ENCODE measurements at regions not wholly inside any gene's neighbourhood (a gene's known extent, or its start where the extent isn't known, plus 50 kb on each side); places are given as distances from the start of the nearest gene placed in this dataset.

DNA sequence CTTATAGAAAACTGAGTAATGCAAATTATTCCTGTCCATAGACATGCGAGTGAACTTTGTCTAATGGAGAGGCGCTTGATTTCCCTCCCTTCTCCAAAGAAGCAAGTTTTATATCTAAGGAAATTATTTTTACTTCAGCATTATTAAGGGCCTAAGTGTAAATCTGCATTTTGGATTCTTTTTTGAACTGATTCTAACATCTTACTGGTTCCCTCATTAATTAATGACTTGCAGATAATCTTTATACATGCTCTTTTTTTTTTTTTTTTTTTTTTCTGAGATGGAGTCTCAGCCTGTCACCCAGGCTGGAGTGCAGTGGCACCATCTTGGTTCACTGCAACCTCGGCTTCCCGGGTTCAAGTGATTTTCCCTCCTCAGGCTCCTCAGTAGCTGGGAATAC, 209.5 kb downstream of the TLE4 start:
- H3K4me3 ChIP-seq, result no peak overlapping the region
- no peaks in the 10 kb centered on the region for H3K79me2 ChIP-seq (ENCODE audit: control insufficient read depth, insufficient read depth, low read length)
- no peak overlapping the region for H3K4me2 ChIP-seq (ENCODE audit: control insufficient read depth, insufficient read depth)
- POLR2A ChIA-PET, result no interaction called here
- CTCF ChIA-PET, result no interaction called here
- DNase-seq (ENCODE audit: low read depth, low spot score) (no peak), FAIRE-seq (no peak), ATAC-seq (no peak)
- WGBS (ENCODE audit: insufficient coverage, insufficient replicate concordance, low lambda C conversion rate, missing lambda C conversion rate), result 40% methylated on average over 4 of the region's 4 CpGs
- no TSS peak for BruUV-seq (replicated peaks)
- no peaks in the 10 kb centered on the region for H3K27me3 ChIP-seq (replicated peaks in 1 of 2; ENCODE audit: control insufficient read depth in 2 of 2, insufficient read depth in 2 of 2, low read length in 1 of 2)
- H3K36me3 ChIP-seq (ENCODE audit: control insufficient read depth in 2 of 2, insufficient read depth in 2 of 2, low read length in 1 of 2), result no peaks in the 10 kb centered on the region
- H2AFZ ChIP-seq (ENCODE audit: control insufficient read depth, low read depth, low read length), result no peak overlapping the region
- H4K20me1 ChIP-seq (ENCODE audit: control insufficient read depth, insufficient read depth), result no peaks in the 10 kb centered on the region
- intact Hi-C loops (cut with micrococcal nuclease; ENCODE audit: unreplicated experiment), result no loop called here
- no peak for TF ChIP-seq FOXK2 (IDR thresholded peaks at IDR 0.05)
- no peak for TF ChIP-seq ZSCAN29 (IDR thresholded peaks at IDR 0.05)
- no peak for TF ChIP-seq ZNF384 (IDR thresholded peaks at IDR 0.05; ENCODE audit: borderline replicate concordance, low read depth, low read length)
- no peak for TF ChIP-seq ESRRA (IDR thresholded peaks at IDR 0.05; ENCODE audit: low read length)
- TF ChIP-seq EZH2 (IDR thresholded peaks at IDR 0.05; ENCODE audit: borderline replicate concordance, control insufficient read depth, low read depth, low read length), result no peak
- no peak for TF ChIP-seq HDAC2 (IDR thresholded peaks at IDR 0.05)
- TF ChIP-seq EP300 (IDR thresholded peaks at IDR 0.05; ENCODE audit: borderline replicate concordance in 1 of 2, control insufficient read depth in 1 of 2, low read depth in 2 of 2, low read length in 2 of 2), result no peak
- TF ChIP-seq, protein P1, sequence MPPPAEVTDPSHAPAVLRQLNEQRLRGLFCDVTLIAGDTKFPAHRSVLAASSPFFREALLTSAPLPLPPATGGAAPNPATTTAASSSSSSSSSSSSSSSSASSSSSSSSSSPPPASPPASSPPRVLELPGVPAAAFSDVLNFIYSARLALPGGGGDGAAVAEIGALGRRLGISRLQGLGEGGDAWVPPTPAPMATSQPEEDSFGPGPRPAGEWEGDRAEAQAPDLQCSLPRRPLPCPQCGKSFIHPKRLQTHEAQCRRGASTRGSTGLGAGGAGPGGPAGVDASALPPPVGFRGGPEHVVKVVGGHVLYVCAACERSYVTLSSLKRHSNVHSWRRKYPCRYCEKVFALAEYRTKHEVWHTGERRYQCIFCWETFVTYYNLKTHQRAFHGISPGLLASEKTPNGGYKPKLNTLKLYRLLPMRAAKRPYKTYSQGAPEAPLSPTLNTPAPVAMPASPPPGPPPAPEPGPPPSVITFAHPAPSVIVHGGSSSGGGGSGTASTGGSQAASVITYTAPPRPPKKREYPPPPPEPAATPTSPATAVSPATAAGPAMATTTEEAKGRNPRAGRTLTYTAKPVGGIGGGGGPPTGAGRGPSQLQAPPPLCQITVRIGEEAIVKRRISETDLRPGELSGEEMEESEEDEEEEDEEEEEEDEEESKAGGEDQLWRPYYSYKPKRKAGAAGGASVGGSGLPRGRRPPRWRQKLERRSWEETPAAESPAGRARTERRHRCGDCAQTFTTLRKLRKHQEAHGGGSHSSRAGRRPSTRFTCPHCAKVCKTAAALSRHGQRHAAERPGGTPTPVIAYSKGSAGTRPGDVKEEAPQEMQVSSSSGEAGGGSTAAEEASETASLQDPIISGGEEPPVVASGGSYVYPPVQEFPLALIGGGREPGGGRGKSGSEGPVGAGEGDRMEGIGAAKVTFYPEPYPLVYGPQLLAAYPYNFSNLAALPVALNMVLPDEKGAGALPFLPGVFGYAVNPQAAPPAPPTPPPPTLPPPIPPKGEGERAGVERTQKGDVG (CRISPR knock-in tag; IDR thresholded peaks at IDR 0.05), result no peak
- no peak for TF ChIP-seq ETV6 (conservative IDR thresholded peaks at IDR 0.05 in 1 of 2, IDR thresholded peaks at IDR 0.05 in 1 of 2; ENCODE audit: borderline replicate concordance in 1 of 2, low read depth in 1 of 2)
- TF ChIP-seq, protein P2, sequence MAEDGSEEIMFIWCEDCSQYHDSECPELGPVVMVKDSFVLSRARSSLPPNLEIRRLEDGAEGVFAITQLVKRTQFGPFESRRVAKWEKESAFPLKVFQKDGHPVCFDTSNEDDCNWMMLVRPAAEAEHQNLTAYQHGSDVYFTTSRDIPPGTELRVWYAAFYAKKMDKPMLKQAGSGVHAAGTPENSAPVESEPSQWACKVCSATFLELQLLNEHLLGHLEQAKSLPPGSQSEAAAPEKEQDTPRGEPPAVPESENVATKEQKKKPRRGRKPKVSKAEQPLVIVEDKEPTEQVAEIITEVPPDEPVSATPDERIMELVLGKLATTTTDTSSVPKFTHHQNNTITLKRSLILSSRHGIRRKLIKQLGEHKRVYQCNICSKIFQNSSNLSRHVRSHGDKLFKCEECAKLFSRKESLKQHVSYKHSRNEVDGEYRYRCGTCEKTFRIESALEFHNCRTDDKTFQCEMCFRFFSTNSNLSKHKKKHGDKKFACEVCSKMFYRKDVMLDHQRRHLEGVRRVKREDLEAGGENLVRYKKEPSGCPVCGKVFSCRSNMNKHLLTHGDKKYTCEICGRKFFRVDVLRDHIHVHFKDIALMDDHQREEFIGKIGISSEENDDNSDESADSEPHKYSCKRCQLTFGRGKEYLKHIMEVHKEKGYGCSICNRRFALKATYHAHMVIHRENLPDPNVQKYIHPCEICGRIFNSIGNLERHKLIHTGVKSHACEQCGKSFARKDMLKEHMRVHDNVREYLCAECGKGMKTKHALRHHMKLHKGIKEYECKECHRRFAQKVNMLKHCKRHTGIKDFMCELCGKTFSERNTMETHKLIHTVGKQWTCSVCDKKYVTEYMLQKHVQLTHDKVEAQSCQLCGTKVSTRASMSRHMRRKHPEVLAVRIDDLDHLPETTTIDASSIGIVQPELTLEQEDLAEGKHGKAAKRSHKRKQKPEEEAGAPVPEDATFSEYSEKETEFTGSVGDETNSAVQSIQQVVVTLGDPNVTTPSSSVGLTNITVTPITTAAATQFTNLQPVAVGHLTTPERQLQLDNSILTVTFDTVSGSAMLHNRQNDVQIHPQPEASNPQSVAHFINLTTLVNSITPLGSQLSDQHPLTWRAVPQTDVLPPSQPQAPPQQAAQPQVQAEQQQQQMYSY (CRISPR knock-in tag; IDR thresholded peaks at IDR 0.05), result no peak
- TF ChIP-seq ZNF622 (IDR thresholded peaks at IDR 0.05), result no peak
- no peak for TF ChIP-seq CHD2 (IDR thresholded peaks at IDR 0.05; ENCODE audit: borderline replicate concordance, low read depth, low read length)
- no peak for TF ChIP-seq RUNX3 (IDR thresholded peaks at IDR 0.05; ENCODE audit: low read length)
- TF ChIP-seq TBL1XR1 (IDR thresholded peaks at IDR 0.05; ENCODE audit: low read depth, low read length), result no peak
- no peak for TF ChIP-seq ZNF217 (IDR thresholded peaks at IDR 0.05)
- TF ChIP-seq, protein P3, sequence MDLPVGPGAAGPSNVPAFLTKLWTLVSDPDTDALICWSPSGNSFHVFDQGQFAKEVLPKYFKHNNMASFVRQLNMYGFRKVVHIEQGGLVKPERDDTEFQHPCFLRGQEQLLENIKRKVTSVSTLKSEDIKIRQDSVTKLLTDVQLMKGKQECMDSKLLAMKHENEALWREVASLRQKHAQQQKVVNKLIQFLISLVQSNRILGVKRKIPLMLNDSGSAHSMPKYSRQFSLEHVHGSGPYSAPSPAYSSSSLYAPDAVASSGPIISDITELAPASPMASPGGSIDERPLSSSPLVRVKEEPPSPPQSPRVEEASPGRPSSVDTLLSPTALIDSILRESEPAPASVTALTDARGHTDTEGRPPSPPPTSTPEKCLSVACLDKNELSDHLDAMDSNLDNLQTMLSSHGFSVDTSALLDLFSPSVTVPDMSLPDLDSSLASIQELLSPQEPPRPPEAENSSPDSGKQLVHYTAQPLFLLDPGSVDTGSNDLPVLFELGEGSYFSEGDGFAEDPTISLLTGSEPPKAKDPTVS (IDR thresholded peaks at IDR 0.05; ENCODE audit: low read depth, low read length), result no peak
- no peak for TF ChIP-seq ASH2L (IDR thresholded peaks at IDR 0.05; ENCODE audit: borderline replicate concordance, low read depth)
- TF ChIP-seq MEF2A (IDR thresholded peaks at IDR 0.05; ENCODE audit: insufficient read depth, low read depth, low read length), result no peak
- H3K4me1 ChIP-seq (ENCODE audit: control insufficient read depth, insufficient read depth, low read length), result no peaks in the 10 kb centered on the region
- in situ Hi-C loops (cut with MboI), result no loop called here
- RAD21 ChIA-PET (ENCODE audit: unreplicated experiment), result no interaction called here
- H3K9ac ChIP-seq (ENCODE audit: control insufficient read depth, insufficient read depth, low read length), result no peak overlapping the region
- H3K27ac ChIP-seq (ENCODE audit: control insufficient read depth, insufficient read depth), result no peak overlapping the region
- SMC1A ChIA-PET (ENCODE audit: uncharacterized antibody, unreplicated experiment), result no interaction called here
- H3K9me3 ChIP-seq (replicated peaks; ENCODE audit: control insufficient read depth, insufficient read depth, low read length), result no peaks in the 10 kb centered on the region

All from GM12878 (cell line).